BJ (cell line): ENCODE measurements at regions not wholly inside any gene's neighbourhood (a gene's known extent, or its start where the extent isn't known, plus 50 kb on each side); places are given as distances from the start of the nearest gene placed in this dataset.

ENCODE experiments used
- CTCF ChIA-PET: fragments of 350-600 bp; formaldehyde crosslinking; extraction: SDS; loops from one replicate; lab custom pipeline; 2021; ENCODE audit warnings: antibody characterized with exemption, inconsistent platforms; lab: Yijun Ruan, JAX
- POLR2A ChIA-PET: fragments of 300-600 bp; sonication (Branson Sonifier 250); formaldehyde crosslinking; extraction: SDS; loops from one replicate; lab custom pipeline; 2021; ENCODE audit warnings: antibody characterized with exemption; lab: Charles Lee
- DNase-seq: peaks from one replicate; pipeline ENCODE4 v3.0.0-alpha.2; 2011; ENCODE audit warnings: low read depth
- H3K27me3 ChIP-seq: 2 replicates; pipeline ENCODE4 v1.6.0; 2011; ENCODE audit warnings: low read length; ENCODE audit not compliant: control insufficient read depth, insufficient read depth
- H3K36me3 ChIP-seq: 2 replicates; pipeline ENCODE4 v1.5.1; 2011; ENCODE audit warnings: low read length; ENCODE audit not compliant: control insufficient read depth, insufficient read depth
- H3K4me3 ChIP-seq: 2 replicates; pipeline ENCODE4 v1.5.1; 2011; ENCODE audit warnings: low read depth, mild to moderate bottlenecking, control low read depth, low read length
- CTCF ChIP-seq: IDR thresholded peaks from 2 replicates; pipeline ENCODE4 v1.5.1; 2011; ENCODE audit warnings: low read depth, mild to moderate bottlenecking, control low read depth, inconsistent platforms, low read length, moderate library complexity; ENCODE audit not compliant: insufficient read depth

GRCh38 chr4:96566755-96567154 is 726.9 kb downstream of the PDHA2 start:
- Histone ChIP-seq H3K36me3 (no peaks in the 10 kb centered on the region), H3K4me3 (no peak overlapping the region), H3K27me3 (no peaks in the 10 kb centered on the region)
- POLR2A ChIA-PET, result no interaction called here
- CTCF ChIA-PET, result no interaction called here
- DNase-seq, result no peak
- no peak for TF ChIP-seq CTCF

DNA sequence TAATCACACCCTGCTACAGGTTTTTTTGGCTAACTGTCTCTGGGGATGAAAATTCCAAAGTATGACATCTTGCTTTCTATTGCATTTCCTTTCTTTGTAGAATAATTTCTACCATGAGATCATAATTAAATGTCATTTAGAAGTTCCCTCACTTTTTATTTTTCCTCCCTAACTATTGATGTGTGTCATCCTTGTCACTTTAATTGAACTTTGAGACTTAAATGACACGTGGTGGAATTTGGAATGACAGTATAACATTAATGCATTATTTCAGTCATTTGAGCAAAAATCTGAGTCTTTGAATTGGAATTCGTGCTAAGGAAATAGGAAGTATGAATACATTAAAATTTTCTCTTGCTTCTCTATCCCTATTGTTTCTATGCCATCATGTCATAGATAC is 745.4 kb downstream of the PDHA2 start:
- DNase-seq, result no peak
- no peak overlapping the region for H3K4me3 ChIP-seq
- POLR2A ChIA-PET, result no interaction called here
- CTCF ChIA-PET, result no interaction called here
- TF ChIP-seq CTCF, result no peak
- H3K36me3 ChIP-seq, result no peaks in the 10 kb centered on the region
- no peaks in the 10 kb centered on the region for H3K27me3 ChIP-seq

DNA sequence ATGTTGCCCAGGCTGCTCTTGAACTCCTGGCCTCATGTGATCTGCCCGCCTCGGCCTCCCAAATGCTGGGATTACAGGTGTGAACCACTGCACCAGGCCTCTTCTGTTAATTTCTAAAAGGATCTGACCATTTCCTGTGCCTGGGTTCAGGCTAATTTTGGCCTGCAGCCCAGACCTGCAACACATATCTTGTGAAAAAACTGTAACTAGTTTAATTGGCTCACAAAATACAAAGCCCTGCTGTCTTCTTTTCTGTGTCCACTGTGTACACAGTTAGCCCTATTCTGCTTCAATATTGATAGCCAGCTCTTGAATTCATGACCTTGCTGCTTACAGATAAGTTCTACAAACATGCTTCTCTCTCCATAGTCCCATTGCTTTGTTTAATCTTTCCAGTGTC is 753.5 kb downstream of the PDHA2 start:
- CTCF ChIA-PET, result no interaction called here

DNA sequence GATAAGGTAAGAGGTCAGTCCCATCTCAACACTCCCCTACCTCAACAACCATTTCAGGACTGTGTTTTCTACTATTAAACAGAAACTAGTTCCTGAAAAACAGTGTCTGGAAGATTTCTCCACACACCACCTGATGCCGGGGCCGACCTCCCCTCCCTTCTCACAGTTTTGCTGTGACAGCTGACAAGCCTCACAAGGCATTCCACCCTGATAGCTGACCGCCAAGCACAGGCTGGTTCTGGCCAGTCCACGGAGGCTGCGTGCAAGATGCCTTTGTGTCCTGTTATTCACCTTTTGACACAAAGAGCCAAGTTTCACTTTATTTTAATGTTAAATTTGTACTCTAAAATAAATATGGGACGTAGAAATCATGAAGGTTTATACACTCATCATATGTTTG is 758.6 kb downstream of the PDHA2 start:
- no peak for DNase-seq
- ChIA-PET POLR2A (no interaction called here), CTCF (no interaction called here)
- Histone ChIP-seq H3K27me3 (no peaks in the 10 kb centered on the region), H3K4me3 (no peak overlapping the region), H3K36me3 (no peaks in the 10 kb centered on the region)
- TF ChIP-seq CTCF, result no peak

More for the DNA sequence above, 753.5 kb downstream of the PDHA2 start:
- Histone ChIP-seq H3K27me3 (no peaks in the 10 kb centered on the region), H3K4me3 (no peak overlapping the region), H3K36me3 (no peaks in the 10 kb centered on the region)
- TF ChIP-seq CTCF, result no peak
- POLR2A ChIA-PET, result no interaction called here
- no peak for DNase-seq

GRCh38 chr4:96599752-96600151 is 759.9 kb downstream of the PDHA2 start:
- POLR2A ChIA-PET, result no interaction called here
- Histone ChIP-seq H3K4me3 (no peak overlapping the region), H3K27me3 (no peaks in the 10 kb centered on the region), H3K36me3 (no peaks in the 10 kb centered on the region)
- CTCF ChIA-PET, result no interaction called here
- TF ChIP-seq CTCF, result no peak
- no peak for DNase-seq
